GM10266 (cell line): ENCODE measurements at regions not wholly inside any gene's neighbourhood (a gene's known extent, or its start where the extent isn't known, plus 50 kb on each side); places are given as distances from the start of the nearest gene placed in this dataset.
"Not testable (repeated sequence)": the region's sequence is repeated elsewhere in the genome, so short reads cannot be mapped to it uniquely, and the experiment has no call there.

Experiments
- DNase-seq: peaks from one replicate; pipeline ENCODE4 v3.0.0; 2012; ENCODE audit errors: extremely low spot score
- CTCF ChIP-seq: IDR thresholded peaks from 2 replicates; pipeline ENCODE4 v1.5.1; 2012; ENCODE audit warnings: mild to moderate bottlenecking, low read depth; ENCODE audit not compliant: control insufficient read depth, insufficient read depth; ENCODE audit errors: missing control alignments

DNA sequence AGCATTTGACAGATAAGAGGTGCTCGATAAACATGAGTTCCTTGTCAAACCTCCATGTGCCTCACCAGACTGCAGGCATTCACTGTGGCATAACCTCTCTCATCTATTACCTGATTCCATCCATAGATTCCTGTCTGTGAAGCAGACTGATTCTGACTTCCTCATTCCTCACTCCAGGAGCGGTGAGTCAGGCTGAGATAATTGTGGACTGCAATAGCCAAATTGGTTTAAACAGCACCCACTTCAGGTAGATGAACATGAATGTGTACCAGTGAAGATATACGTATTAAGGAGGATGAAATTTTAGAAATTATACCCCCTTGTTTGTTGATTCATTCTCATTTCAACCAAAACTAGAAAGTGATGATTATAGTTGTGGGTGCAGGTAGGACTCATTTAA is 391.2 kb downstream of the HINT1 start:
- DNase-seq = no peak
- no peak for TF ChIP-seq CTCF

DNA sequence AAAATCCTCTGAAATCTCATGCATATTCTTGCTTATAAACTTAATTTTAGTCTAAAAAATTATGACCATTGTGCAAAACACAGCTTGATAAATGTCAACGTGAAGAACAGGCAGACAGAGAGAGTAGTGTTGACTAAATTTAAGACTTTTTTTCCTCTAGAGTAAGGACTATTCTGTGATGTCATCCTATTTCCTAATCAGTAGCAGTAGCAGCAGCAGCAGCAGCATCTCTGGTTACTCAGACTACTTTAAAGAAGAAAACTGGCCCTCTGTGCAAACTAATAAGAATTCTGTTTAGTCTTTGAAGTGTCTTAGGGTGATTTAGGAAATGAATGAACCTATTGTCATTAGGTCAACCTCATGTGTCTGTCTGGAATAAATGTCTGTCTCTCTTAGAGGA is 403.0 kb downstream of the HINT1 start:
- DNase-seq = no peak
- TF ChIP-seq CTCF = no peak

- DNase-seq = no peak
- no peak for TF ChIP-seq CTCF
These were observed 406.0 kb downstream of the HINT1 start for GRCh38 chr5:130759061-130759460.

GRCh38 chr5:130747556-130747955 is 417.5 kb downstream of the HINT1 start:
- no peak for DNase-seq
- no peak for TF ChIP-seq CTCF

GRCh38 chr5:130746641-130747040 is 418.4 kb downstream of the HINT1 start:
- DNase-seq = not testable (repeated sequence)

DNA sequence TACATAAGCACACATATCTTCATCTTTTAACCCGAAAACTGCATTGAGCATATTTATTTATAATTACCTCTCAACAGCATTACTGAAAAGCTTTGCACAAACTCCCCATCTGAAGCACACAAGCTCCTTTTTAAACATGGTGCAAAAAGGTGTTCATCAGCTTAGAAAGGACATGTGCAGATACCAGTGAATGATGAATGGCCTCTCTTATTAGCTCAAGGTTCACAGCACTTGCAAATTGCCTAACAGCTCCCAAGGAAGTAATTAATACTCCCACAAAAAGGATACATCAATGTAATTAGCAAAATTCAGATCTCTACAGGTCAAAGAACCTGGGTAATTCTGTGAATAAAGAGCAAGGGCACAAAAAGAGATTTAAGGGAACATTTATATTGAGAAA is 422.0 kb downstream of the HINT1 start:
- no peak for TF ChIP-seq CTCF

DNA sequence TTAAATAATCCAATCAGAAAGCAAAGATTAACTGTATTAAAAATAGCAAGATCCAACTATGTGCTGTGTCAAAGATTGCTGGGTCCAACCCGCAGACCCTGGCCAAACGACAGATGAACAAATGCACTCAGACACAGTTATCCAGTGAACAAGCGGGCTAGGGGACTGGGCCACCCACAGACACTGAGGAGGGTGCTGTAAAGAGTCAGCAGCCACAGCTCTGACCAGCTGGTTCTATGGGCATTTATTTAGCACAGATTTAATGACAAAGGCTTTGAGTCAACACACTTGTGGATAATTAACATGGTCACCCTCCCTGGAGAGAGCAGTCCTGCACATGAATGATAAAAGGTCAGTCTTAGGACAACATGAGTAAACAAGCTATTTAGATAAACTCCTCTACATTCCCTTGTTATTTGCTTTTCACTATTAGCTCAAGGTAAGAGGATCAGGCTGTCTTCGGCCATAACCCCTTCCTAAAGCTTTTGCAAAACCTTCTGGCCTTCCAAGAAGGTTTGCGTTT is 424.9 kb downstream of the HINT1 start:
- TF ChIP-seq CTCF = no peak
- DNase-seq = no peak

More for the DNA sequence above, 422.0 kb downstream of the HINT1 start:
- DNase-seq = no peak

DNA sequence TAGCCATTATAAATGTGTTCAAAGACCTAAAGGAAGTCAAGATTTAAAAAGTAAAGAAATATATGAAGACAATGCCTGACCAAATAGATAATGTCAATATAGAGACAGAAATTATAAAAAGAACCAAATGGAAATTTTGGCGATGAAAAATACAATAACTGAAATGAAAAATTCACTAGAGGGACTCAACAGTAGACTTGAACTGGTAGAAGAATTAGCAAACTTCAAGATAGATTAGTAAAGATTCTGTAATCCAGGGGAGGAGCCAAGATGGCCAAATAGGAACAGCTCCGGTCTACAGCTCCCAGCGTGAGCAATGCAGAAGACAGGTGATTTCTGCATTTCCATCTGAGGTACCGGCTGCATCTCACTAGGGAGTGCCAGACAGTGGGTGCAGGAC is 433.2 kb downstream of the HINT1 start:
- no peak for DNase-seq
- TF ChIP-seq CTCF = no peak
